Choroid plexus epithelial cell (primary cell): ENCODE measurements at regions not wholly inside any gene's neighbourhood (a gene's known extent, or its start where the extent isn't known, plus 50 kb on each side); places are given as distances from the start of the nearest gene placed in this dataset.

Source experiments
- DNase-seq: peaks from one replicate; pipeline ENCODE4 v3.0.0-alpha.2; 2010; ENCODE audit warnings: low read depth
- H3K4me3 ChIP-seq: 2 replicates; pipeline ENCODE4 v1.5.1; 2011; ENCODE audit warnings: low read depth, mild to moderate bottlenecking, control low read depth, low read length, moderate library complexity
- TF ChIP-seq, protein P1 (sequence below): conservative IDR thresholded peaks from 2 replicates; pipeline ENCODE4 v1.5.1; 2011; ENCODE audit warnings: low read depth, mild to moderate bottlenecking, control low read depth, inconsistent platforms, low read length, moderate library complexity

GRCh38 chr10:44473146-44473545, 88.2 kb upstream of the CXCL12 start:
- TF ChIP-seq, protein P1, sequence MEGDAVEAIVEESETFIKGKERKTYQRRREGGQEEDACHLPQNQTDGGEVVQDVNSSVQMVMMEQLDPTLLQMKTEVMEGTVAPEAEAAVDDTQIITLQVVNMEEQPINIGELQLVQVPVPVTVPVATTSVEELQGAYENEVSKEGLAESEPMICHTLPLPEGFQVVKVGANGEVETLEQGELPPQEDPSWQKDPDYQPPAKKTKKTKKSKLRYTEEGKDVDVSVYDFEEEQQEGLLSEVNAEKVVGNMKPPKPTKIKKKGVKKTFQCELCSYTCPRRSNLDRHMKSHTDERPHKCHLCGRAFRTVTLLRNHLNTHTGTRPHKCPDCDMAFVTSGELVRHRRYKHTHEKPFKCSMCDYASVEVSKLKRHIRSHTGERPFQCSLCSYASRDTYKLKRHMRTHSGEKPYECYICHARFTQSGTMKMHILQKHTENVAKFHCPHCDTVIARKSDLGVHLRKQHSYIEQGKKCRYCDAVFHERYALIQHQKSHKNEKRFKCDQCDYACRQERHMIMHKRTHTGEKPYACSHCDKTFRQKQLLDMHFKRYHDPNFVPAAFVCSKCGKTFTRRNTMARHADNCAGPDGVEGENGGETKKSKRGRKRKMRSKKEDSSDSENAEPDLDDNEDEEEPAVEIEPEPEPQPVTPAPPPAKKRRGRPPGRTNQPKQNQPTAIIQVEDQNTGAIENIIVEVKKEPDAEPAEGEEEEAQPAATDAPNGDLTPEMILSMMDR, result no peak
- DNase-seq, result no peak
- H3K4me3 ChIP-seq, result no peak overlapping the region

DNA sequence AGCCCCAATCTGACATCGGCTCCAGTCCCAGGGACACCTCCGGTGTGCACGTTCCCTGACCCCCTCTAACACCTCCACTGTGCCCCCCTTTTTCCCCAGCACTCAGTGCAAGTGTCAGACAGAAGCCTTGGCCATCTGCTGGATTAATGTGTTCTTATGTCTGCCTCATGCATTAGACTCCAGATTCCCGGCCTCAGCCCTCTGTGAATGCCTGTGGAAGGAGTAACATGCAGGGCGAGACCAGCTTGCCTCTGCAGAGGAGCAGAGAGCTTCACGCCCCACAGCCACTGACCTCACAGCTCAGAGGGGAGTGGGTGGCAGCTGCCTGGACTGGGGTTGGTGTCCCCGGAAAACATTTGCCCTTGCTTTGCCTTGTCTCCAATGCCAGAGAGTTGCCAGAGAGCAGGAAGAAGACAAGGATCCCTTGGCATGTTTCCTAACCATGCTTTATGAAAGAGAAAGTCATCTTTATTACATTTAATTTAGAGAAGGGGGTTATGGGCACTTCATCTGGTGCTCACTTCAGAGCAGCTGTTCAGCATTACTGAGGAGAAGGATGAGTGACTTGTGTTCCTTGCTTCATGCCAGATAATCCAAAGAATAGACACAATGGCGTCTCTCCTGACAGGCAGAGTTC, 91.6 kb upstream of the CXCL12 start:
- H3K4me3 ChIP-seq, result no peak overlapping the region
- TF ChIP-seq, protein P1, result no peak
- no peak for DNase-seq

GRCh38 chr10:44477046-44477425, 92.1 kb upstream of the CXCL12 start:
- no peak overlapping the region for H3K4me3 ChIP-seq
- DNase-seq, result peak; percentile 61
- TF ChIP-seq, protein P1, result no peak

GRCh38 chr10:44478040-44478439, 93.1 kb upstream of the CXCL12 start:
- H3K4me3 ChIP-seq, result no peak overlapping the region
- DNase-seq, result peak; percentile 50
- TF ChIP-seq, protein P1, result no peak

GRCh38 chr10:44478876-44479705, 94.2 kb upstream of the CXCL12 start:
- DNase-seq, result no peak
- H3K4me3 ChIP-seq, result no peak overlapping the region
- TF ChIP-seq, protein P1, result no peak

GRCh38 chr10:44492678-44493077, 107.8 kb upstream of the CXCL12 start:
- no peak for DNase-seq
- no peak overlapping the region for H3K4me3 ChIP-seq
- TF ChIP-seq, protein P1, result no peak
